Nucleus accumbens (tissue), 56 donors: ENCODE measurements at regions not wholly inside any gene's neighbourhood (a gene's known extent, or its start where the extent isn't known, plus 50 kb on each side); places are given as distances from the start of the nearest gene placed in this dataset.

ENCODE experiments used
- DNase-seq, 56 donors: peaks; one replicate each; lab custom pipeline; 2025; lab: John Stamatoyannopoulos, UW

GRCh38 chr11:88231894-88232482 lies 56.7 kb upstream of the RAB38 start:
- peak in 1 of 56 donors; percentile 6 for DNase-seq

GRCh38 chr11:88229303-88229702 lies 54.1 kb upstream of the RAB38 start:
- DNase-seq, result no peak
